ENCODE measurements at regions not wholly inside any gene's neighbourhood (a gene's known extent, or its start where the extent isn't known, plus 50 kb on each side); places are given as distances from the start of the nearest gene placed in this dataset.

DNA sequence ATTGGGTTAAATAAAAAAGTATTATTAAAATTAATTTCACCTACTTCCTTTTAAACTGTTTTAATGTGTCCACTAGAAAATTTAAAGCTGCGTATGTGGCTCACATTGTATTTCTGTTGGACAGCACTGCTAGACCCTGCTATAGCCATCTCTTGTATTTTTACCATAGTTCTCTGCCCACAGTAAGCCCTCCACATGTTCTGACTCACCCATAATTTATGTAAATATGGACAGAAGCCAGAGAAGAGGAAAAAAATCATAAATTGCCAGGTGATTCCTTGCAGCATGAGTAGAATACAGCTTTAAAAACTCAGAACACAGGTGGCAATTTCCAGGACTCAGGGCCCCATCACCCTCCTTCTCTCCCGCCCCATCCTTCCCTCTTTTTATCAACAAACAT, 142.4 kb upstream of the MEX3C start:
- Mint-ChIP-seq H3K27me3 (peaks cover 31% of the 10 kb centered on the region), H3K27ac (no peak overlapping the region), H3K9me3 (no peaks in the 10 kb centered on the region), H3K4me3 (no peak overlapping the region), H3K4me1 (ENCODE audit: low read depth) (no peaks in the 10 kb centered on the region), H3K36me3 (ENCODE audit: low read depth) (no peaks in the 10 kb centered on the region)
- Histone ChIP-seq H3K9me3 (ENCODE audit: control insufficient read depth in 1 of 2, insufficient read depth in 1 of 2, low read length in 2 of 2) (no peaks in the 10 kb centered on the region), H3K4me3 (ENCODE audit: low read length) (no peak overlapping the region), H3K4me1 (ENCODE audit: insufficient read depth, low read length) (no peaks in the 10 kb centered on the region), H3K27me3 (ENCODE audit: control insufficient read depth in 1 of 2, insufficient read depth in 2 of 2, low read length in 2 of 2) (peaks cover 0 to 17% of the 10 kb centered on the region in 2 experiments), H3K27ac (ENCODE audit: low read depth in 1 of 2, low read length in 2 of 2) (no peak overlapping the region), H3K36me3 (ENCODE audit: insufficient read depth, low read length) (no peaks in the 10 kb centered on the region)
- DNase-seq, result no peak
- ATAC-seq (ENCODE audit: poor library complexity), result no peak
- TF ChIP-seq CTCF (IDR thresholded peaks at IDR 0.05), result no peak
- ChIA-PET POLR2A (no interaction called here), CTCF (no interaction called here)
- intact Hi-C loops (cut with DNase I, micrococcal nuclease), result no loop called here

DNA sequence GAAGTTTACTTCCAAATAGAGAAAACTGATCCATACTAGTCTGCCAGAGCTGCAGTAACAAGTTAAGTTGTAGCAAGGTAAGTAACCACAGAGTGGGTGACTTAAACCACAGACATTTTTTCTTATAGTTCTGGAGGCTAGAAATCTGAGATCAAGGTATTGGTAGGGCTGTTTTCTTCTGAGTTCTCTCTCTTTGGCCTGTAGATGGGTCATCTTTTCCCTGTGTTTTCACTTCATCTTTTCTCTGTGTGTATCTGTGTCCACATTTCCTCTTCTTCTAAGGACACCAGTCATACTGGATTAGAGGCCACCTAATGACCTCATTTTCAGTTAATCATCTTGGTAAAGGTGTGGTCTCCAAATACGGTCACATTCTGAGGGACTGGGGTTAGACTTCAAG, 142.9 kb upstream of the MEX3C start:
- H3K4me3 ChIP-seq (ENCODE audit: low read length), result no peak overlapping the region
- H3K4me1 Mint-ChIP-seq (ENCODE audit: low read depth), result no peaks in the 10 kb centered on the region
- no peaks in the 10 kb centered on the region for H3K9me3 Mint-ChIP-seq
- no peaks in the 10 kb centered on the region for H3K36me3 Mint-ChIP-seq (ENCODE audit: low read depth)
- H3K4me3 Mint-ChIP-seq, result no peak overlapping the region
- peaks cover 0 to 17% of the 10 kb centered on the region in 2 experiments for H3K27me3 ChIP-seq (ENCODE audit: control insufficient read depth in 1 of 2, insufficient read depth in 2 of 2, low read length in 2 of 2)
- no peak overlapping the region for H3K27ac ChIP-seq (ENCODE audit: low read depth in 1 of 2, low read length in 2 of 2)
- ChIA-PET CTCF (no interaction called here), POLR2A (no interaction called here)
- TF ChIP-seq CTCF (IDR thresholded peaks at IDR 0.05), result no peak
- ATAC-seq (ENCODE audit: poor library complexity) (no peak), DNase-seq (no peak)
- peaks cover 27% of the 10 kb centered on the region for H3K27me3 Mint-ChIP-seq
- intact Hi-C loops (cut with DNase I, micrococcal nuclease), result no loop called here
- H3K9me3 ChIP-seq (ENCODE audit: control insufficient read depth in 1 of 2, insufficient read depth in 1 of 2, low read length in 2 of 2), result no peaks in the 10 kb centered on the region
- no peaks in the 10 kb centered on the region for H3K4me1 ChIP-seq (ENCODE audit: insufficient read depth, low read length)
- H3K27ac Mint-ChIP-seq, result no peak overlapping the region
- H3K36me3 ChIP-seq (ENCODE audit: insufficient read depth, low read length), result no peaks in the 10 kb centered on the region

- POLR2A ChIA-PET, result no interaction called here
- no peaks in the 10 kb centered on the region for H3K36me3 Mint-ChIP-seq (ENCODE audit: low read depth)
- Histone ChIP-seq H3K27ac (ENCODE audit: low read depth in 1 of 2, low read length in 2 of 2) (no peak overlapping the region), H3K36me3 (ENCODE audit: insufficient read depth, low read length) (no peaks in the 10 kb centered on the region), H3K4me1 (ENCODE audit: insufficient read depth, low read length) (no peaks in the 10 kb centered on the region), H3K27me3 (ENCODE audit: control insufficient read depth in 1 of 2, insufficient read depth in 2 of 2, low read length in 2 of 2) (peaks cover 0 to 10% of the 10 kb centered on the region in 2 experiments), H3K9me3 (ENCODE audit: control insufficient read depth in 1 of 2, insufficient read depth in 1 of 2, low read length in 2 of 2) (no peaks in the 10 kb centered on the region), H3K4me3 (ENCODE audit: low read length) (no peak overlapping the region)
- H3K27ac Mint-ChIP-seq, result no peak overlapping the region
- H3K4me1 Mint-ChIP-seq (ENCODE audit: low read depth), result no peaks in the 10 kb centered on the region
- CTCF ChIA-PET, result no interaction called here
- H3K27me3 Mint-ChIP-seq, result peaks cover 16% of the 10 kb centered on the region
- H3K4me3 Mint-ChIP-seq, result no peak overlapping the region
- intact Hi-C loops (cut with DNase I, micrococcal nuclease), result no loop called here
- no peak for TF ChIP-seq CTCF (IDR thresholded peaks at IDR 0.05)
- ATAC-seq (ENCODE audit: poor library complexity), result no peak
- no peaks in the 10 kb centered on the region for H3K9me3 Mint-ChIP-seq
- no peak for DNase-seq
Observed at GRCh38 chr18:51342815-51343214, 145.3 kb upstream of the MEX3C start.

Measured in CD4-positive, alpha-beta T cell (primary cell).